Peyer's patch (tissue), 4 donors: ENCODE measurements at regions not wholly inside any gene's neighbourhood (a gene's known extent, or its start where the extent isn't known, plus 50 kb on each side); places are given as distances from the start of the nearest gene placed in this dataset.

ENCODE experiments used
- POLR2A ChIP-seq, 2 donors: fragments of 450-650 bp; IDR thresholded peaks; one replicate each; pipeline ENCODE4 v1.5.1; 2017; ENCODE audit warnings: antibody characterized with exemption in 2 of 2, mild to moderate bottlenecking in 2 of 2, moderate library complexity in 2 of 2
- TF ChIP-seq, protein P1 (sequence below), 6 experiments: fragments of 450-650 bp in 4 of 6; fragments of 200-600 bp in 2 of 6; sonication (generic) in 1 of 6; IDR thresholded peaks; one replicate each; pipeline ENCODE4 v1.5.1; 2017 to 2019; ENCODE audit warnings: antibody characterized with exemption in 6 of 6, mild to moderate bottlenecking in 3 of 6, moderate library complexity in 1 of 6

DNA sequence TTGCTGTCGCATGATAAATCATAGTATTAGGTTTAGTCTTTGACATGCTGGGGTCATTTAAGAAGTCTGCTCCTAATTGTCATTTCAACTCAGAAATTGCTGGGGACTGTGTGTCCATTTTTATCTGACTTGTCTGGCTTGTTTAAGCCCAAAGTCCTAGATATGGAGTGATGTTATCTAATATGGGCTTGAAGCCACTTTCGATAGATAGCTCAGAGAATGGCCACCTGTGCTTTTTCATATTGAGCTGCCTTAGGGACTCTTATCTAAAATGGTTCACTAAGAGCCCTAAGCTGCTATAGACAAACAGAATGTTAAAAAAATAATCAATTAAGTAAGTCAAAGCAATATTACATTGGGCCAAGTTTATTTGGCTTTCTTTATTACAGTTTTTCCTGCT, 81.6 kb upstream of the CNTNAP4 start:
- TF ChIP-seq, protein P1, sequence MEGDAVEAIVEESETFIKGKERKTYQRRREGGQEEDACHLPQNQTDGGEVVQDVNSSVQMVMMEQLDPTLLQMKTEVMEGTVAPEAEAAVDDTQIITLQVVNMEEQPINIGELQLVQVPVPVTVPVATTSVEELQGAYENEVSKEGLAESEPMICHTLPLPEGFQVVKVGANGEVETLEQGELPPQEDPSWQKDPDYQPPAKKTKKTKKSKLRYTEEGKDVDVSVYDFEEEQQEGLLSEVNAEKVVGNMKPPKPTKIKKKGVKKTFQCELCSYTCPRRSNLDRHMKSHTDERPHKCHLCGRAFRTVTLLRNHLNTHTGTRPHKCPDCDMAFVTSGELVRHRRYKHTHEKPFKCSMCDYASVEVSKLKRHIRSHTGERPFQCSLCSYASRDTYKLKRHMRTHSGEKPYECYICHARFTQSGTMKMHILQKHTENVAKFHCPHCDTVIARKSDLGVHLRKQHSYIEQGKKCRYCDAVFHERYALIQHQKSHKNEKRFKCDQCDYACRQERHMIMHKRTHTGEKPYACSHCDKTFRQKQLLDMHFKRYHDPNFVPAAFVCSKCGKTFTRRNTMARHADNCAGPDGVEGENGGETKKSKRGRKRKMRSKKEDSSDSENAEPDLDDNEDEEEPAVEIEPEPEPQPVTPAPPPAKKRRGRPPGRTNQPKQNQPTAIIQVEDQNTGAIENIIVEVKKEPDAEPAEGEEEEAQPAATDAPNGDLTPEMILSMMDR (IDR thresholded peaks at IDR 0.05) = no peak
- no peak for TF ChIP-seq POLR2A (IDR thresholded peaks at IDR 0.05)
